SJCRH30 (cell line): ENCODE measurements at regions not wholly inside any gene's neighbourhood (a gene's known extent, or its start where the extent isn't known, plus 50 kb on each side); places are given as distances from the start of the nearest gene placed in this dataset.

Experiments used
- DNase-seq, 2 experiments: peaks; one replicate each; pipeline ENCODE4 v3.0.0-alpha.2; 2015 to 2020
- H3K27ac ChIP-seq: fragments of 250-450 bp; sonication (Bioruptor Pico); 2 replicates; pipeline ENCODE4 v1.5.1; 2020; ENCODE audit warnings: mild to moderate bottlenecking, moderate library complexity
- H3K27me3 ChIP-seq: fragments of 250-450 bp; sonication (Bioruptor Pico); 2 replicates; pipeline ENCODE4 v1.5.1; 2020; ENCODE audit warnings: mild to moderate bottlenecking, moderate library complexity
- H3K36me3 ChIP-seq: fragments of 250-450 bp; sonication (Bioruptor Pico); 2 replicates; pipeline ENCODE4 v1.5.1; 2020; ENCODE audit warnings: mild to moderate bottlenecking, moderate library complexity
- H3K4me1 ChIP-seq: fragments of 250-450 bp; sonication (Bioruptor Pico); 2 replicates; pipeline ENCODE4 v1.5.1; 2020; ENCODE audit warnings: mild to moderate bottlenecking, moderate library complexity
- H3K4me3 ChIP-seq: fragments of 250-450 bp; sonication (Bioruptor Pico); 2 replicates; pipeline ENCODE4 v1.5.1; 2020; ENCODE audit warnings: mild to moderate bottlenecking, moderate library complexity
- H3K9me3 ChIP-seq: fragments of 250-450 bp; sonication (Bioruptor Pico); replicated peaks from 2 replicates; pipeline ENCODE4 v1.5.1; 2020; ENCODE audit warnings: mild to moderate bottlenecking, moderate library complexity

GRCh38 chr2:2810504-2810903 is 479.4 kb upstream of the MYT1L start:
- Histone ChIP-seq H3K27ac (no peak overlapping the region), H3K9me3 (no peaks in the 10 kb centered on the region), H3K4me1 (no peaks in the 10 kb centered on the region), H3K36me3 (no peaks in the 10 kb centered on the region), H3K4me3 (no peak overlapping the region), H3K27me3 (no peaks in the 10 kb centered on the region; the same call in 1 of the 2 replicates)
- DNase-seq, result no peak

DNA sequence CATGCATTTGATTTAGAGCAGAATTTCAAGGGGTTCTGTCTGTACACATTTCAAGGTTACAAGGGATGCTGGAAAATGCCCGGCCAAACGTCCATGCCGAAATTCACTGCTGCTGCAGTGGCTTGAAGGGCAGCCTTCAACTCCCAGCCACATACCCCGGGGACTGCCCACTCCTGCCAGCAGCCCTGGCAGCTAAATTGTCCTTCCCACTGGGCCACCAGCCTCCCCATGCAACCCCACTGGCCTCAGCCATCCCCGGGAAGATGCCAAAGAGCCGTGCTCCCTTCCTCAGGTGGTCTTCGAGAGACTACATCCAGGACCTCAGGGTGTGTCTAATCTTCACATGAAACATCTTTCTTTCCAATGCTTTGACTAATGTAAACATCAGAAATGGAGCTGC is 478.7 kb upstream of the MYT1L start:
- Histone ChIP-seq H3K27ac (no peak overlapping the region), H3K4me1 (no peaks in the 10 kb centered on the region), H3K27me3 (no peaks in the 10 kb centered on the region; the same call in 1 of the 2 replicates), H3K9me3 (no peaks in the 10 kb centered on the region), H3K4me3 (no peak overlapping the region), H3K36me3 (no peaks in the 10 kb centered on the region)
- no peak for DNase-seq

GRCh38 chr2:2808551-2809058 is 477.5 kb upstream of the MYT1L start:
- DNase-seq, result no peak
- no peaks in the 10 kb centered on the region for H3K9me3 ChIP-seq
- H3K27ac ChIP-seq, result no peak overlapping the region
- no peaks in the 10 kb centered on the region; the same call in 1 of the 2 replicates for H3K27me3 ChIP-seq
- no peaks in the 10 kb centered on the region for H3K4me1 ChIP-seq
- H3K36me3 ChIP-seq, result no peaks in the 10 kb centered on the region
- H3K4me3 ChIP-seq, result no peak overlapping the region

- Histone ChIP-seq H3K9me3 (no peaks in the 10 kb centered on the region), H3K4me1 (no peaks in the 10 kb centered on the region), H3K4me3 (no peak overlapping the region), H3K27me3 (no peaks in the 10 kb centered on the region; the same call in 1 of the 2 replicates), H3K36me3 (no peaks in the 10 kb centered on the region), H3K27ac (no peak overlapping the region)
- DNase-seq, result no peak
Observed at GRCh38 chr2:2806711-2807110, 475.6 kb upstream of the MYT1L start.

DNA sequence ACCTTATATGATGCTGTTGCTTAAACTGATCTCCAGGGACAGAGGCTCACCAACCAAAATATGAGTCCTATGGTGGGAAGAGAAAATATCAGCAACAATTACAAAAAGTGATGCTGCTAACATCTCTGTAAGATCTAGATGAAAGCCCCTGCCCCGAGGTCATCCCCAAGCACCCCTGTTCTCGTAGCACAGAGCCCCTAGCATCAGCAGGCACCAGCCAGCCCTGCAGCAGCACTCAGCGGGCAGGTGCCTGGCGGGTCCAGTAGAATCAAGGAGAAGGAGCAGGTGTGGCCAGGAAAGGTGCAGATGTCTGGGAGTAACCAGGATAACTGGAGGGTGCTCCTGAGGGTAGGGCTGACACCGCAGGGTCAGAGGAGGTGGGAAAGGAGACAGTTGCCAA is 474.2 kb upstream of the MYT1L start:
- H3K36me3 ChIP-seq, result no peaks in the 10 kb centered on the region
- no peak for DNase-seq
- no peak overlapping the region for H3K4me3 ChIP-seq
- no peaks in the 10 kb centered on the region for H3K9me3 ChIP-seq
- H3K4me1 ChIP-seq, result no peaks in the 10 kb centered on the region
- H3K27me3 ChIP-seq, result no peaks in the 10 kb centered on the region; the same call in 1 of the 2 replicates
- H3K27ac ChIP-seq, result no peak overlapping the region

- Histone ChIP-seq H3K36me3 (no peaks in the 10 kb centered on the region), H3K27ac (no peak overlapping the region), H3K27me3 (no peaks in the 10 kb centered on the region; the same call in 1 of the 2 replicates), H3K9me3 (no peaks in the 10 kb centered on the region), H3K4me3 (no peak overlapping the region), H3K4me1 (no peaks in the 10 kb centered on the region)
- DNase-seq, result no peak
Observed at GRCh38 chr2:2804528-2804927, 473.5 kb upstream of the MYT1L start.

- Histone ChIP-seq H3K4me3 (no peak overlapping the region), H3K4me1 (no peaks in the 10 kb centered on the region), H3K27me3 (no peaks in the 10 kb centered on the region), H3K36me3 (no peaks in the 10 kb centered on the region), H3K9me3 (no peaks in the 10 kb centered on the region), H3K27ac (no peak overlapping the region)
- DNase-seq, result no peak
Observed at GRCh38 chr2:2801458-2801857, 470.4 kb upstream of the MYT1L start.

- Histone ChIP-seq H3K4me1 (no peaks in the 10 kb centered on the region), H3K27ac (no peak overlapping the region), H3K36me3 (no peaks in the 10 kb centered on the region), H3K4me3 (no peak overlapping the region), H3K27me3 (no peaks in the 10 kb centered on the region), H3K9me3 (no peaks in the 10 kb centered on the region)
- DNase-seq, result no peak
Observed at GRCh38 chr2:2800697-2801096, 469.6 kb upstream of the MYT1L start.

GRCh38 chr2:2800001-2800400 is 468.9 kb upstream of the MYT1L start:
- Histone ChIP-seq H3K9me3 (no peaks in the 10 kb centered on the region), H3K27me3 (no peaks in the 10 kb centered on the region), H3K4me3 (no peak overlapping the region), H3K36me3 (no peaks in the 10 kb centered on the region), H3K27ac (no peak overlapping the region), H3K4me1 (no peaks in the 10 kb centered on the region)
- DNase-seq, result no peak

GRCh38 chr2:2799151-2799697 is 468.1 kb upstream of the MYT1L start:
- Histone ChIP-seq H3K9me3 (no peaks in the 10 kb centered on the region), H3K4me1 (no peaks in the 10 kb centered on the region; the same call in 1 of the 2 replicates), H3K4me3 (no peak overlapping the region), H3K27ac (no peak overlapping the region), H3K27me3 (no peaks in the 10 kb centered on the region), H3K36me3 (no peaks in the 10 kb centered on the region)
- no peak for DNase-seq

- no peak for DNase-seq
- no peaks in the 10 kb centered on the region; the same call in 1 of the 2 replicates for H3K4me1 ChIP-seq
- no peaks in the 10 kb centered on the region for H3K27me3 ChIP-seq
- no peak overlapping the region for H3K4me3 ChIP-seq
- no peaks in the 10 kb centered on the region for H3K9me3 ChIP-seq
- H3K36me3 ChIP-seq, result no peaks in the 10 kb centered on the region
- no peak overlapping the region for H3K27ac ChIP-seq
Observed at GRCh38 chr2:2798337-2798736, 467.3 kb upstream of the MYT1L start.

- no peaks in the 10 kb centered on the region for H3K9me3 ChIP-seq
- H3K36me3 ChIP-seq, result no peaks in the 10 kb centered on the region
- DNase-seq, result no peak
Observed at GRCh38 chr2:2797797-2798196, 466.7 kb upstream of the MYT1L start.

DNA sequence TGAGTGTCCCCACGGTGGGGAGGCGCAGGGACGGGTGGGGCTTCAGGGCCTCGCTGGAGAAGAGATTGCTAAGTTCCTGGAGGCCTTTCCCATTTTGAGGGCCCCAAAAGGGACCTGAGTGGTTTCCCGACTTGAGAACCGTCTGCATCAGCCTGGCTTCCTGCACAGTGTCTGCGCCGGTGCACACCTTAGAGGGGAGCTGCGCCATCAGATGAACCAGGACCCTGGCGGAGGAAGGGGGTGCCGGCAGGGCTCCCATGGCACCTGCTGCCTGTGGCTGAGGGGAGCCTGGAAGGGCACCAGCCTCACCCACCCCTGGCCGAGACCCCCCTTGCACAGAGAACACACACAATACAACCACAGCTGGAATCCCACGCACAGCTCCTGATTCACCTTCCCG is 465.1 kb upstream of the MYT1L start:
- Histone ChIP-seq H3K27me3 (no peaks in the 10 kb centered on the region), H3K4me1 (no peaks in the 10 kb centered on the region; the same call in 1 of the 2 replicates), H3K9me3 (no peaks in the 10 kb centered on the region), H3K36me3 (no peaks in the 10 kb centered on the region), H3K27ac (no peak overlapping the region), H3K4me3 (no peak overlapping the region)
- DNase-seq, result no peak

More at GRCh38 chr2:2797797-2798196, 466.7 kb upstream of the MYT1L start:
- no peaks in the 10 kb centered on the region for H3K27me3 ChIP-seq
- H3K27ac ChIP-seq, result no peak overlapping the region
- no peaks in the 10 kb centered on the region; the same call in 1 of the 2 replicates for H3K4me1 ChIP-seq
- H3K4me3 ChIP-seq, result no peak overlapping the region

GRCh38 chr2:2795438-2796091 is 464.5 kb upstream of the MYT1L start:
- Histone ChIP-seq H3K4me1 (no peaks in the 10 kb centered on the region; the same call in 1 of the 2 replicates), H3K9me3 (no peaks in the 10 kb centered on the region), H3K4me3 (no peak overlapping the region), H3K27ac (no peak overlapping the region), H3K36me3 (no peaks in the 10 kb centered on the region), H3K27me3 (no peaks in the 10 kb centered on the region)
- no peak for DNase-seq

DNA sequence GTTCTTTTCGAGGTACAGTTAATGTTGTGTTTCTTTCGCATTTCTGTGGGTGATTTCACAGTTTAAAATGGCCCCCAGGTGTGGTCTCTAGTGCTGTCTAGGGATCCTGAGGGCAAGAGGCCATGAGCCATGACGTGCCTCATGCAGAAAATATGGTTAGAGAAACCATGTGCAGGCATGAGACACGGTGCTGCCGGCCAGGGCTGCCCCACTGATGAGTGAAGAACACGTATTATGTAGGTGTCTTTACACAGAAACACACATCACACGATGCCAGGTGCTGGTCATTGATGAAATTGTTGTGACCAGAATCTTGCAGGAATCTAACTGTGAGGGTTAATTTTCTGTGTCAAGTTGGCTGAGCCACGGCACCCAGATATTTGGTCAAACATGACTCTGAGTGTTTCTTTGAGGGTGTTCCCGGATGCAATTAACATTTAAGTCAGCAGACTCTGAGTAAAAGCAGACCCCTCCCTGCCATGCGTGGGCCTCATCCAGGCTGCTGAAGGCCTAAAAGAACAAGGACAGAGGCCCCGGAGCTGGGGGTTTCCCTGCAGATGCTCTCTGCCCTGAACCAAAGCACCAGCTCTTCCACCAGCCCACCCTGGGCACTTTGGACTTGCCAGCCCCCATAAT is 463.0 kb upstream of the MYT1L start:
- H3K36me3 ChIP-seq, result no peaks in the 10 kb centered on the region
- H3K9me3 ChIP-seq, result no peaks in the 10 kb centered on the region
- H3K4me3 ChIP-seq, result no peak overlapping the region
- no peak for DNase-seq
- no peak overlapping the region for H3K27ac ChIP-seq
- no peaks in the 10 kb centered on the region; the same call in 1 of the 2 replicates for H3K4me1 ChIP-seq
- no peaks in the 10 kb centered on the region for H3K27me3 ChIP-seq
